D721Med (cell line): ENCODE measurements at regions not wholly inside any gene's neighbourhood (a gene's known extent, or its start where the extent isn't known, plus 50 kb on each side); places are given as distances from the start of the nearest gene placed in this dataset.

ENCODE experiments used
- DNase-seq: peaks from one replicate; pipeline ENCODE4 v3.0.0; 2011; ENCODE audit warnings: low spot score; ENCODE audit not compliant: insufficient read length
- FAIRE-seq: peaks from 2 replicates; lab custom pipeline; 2011; peaks lifted over from hg19 to GRCh38; lab: Jason Lieb, UNC
- TF ChIP-seq, protein P1 (sequence below): IDR thresholded peaks from 2 replicates; pipeline ENCODE4 v1.5.1; 2012; ENCODE audit warnings: mild to moderate bottlenecking, control low read depth; ENCODE audit not compliant: insufficient read depth; ENCODE audit errors: missing control alignments

GRCh38 chr11:92399705-92400104, 175.1 kb downstream of the FAT3 start:
- FAIRE-seq (no peak), DNase-seq (no peak)

GRCh38 chr11:92401520-92401919, 176.9 kb downstream of the FAT3 start:
- DNase-seq (no peak), FAIRE-seq (no peak)
- TF ChIP-seq, protein P1, sequence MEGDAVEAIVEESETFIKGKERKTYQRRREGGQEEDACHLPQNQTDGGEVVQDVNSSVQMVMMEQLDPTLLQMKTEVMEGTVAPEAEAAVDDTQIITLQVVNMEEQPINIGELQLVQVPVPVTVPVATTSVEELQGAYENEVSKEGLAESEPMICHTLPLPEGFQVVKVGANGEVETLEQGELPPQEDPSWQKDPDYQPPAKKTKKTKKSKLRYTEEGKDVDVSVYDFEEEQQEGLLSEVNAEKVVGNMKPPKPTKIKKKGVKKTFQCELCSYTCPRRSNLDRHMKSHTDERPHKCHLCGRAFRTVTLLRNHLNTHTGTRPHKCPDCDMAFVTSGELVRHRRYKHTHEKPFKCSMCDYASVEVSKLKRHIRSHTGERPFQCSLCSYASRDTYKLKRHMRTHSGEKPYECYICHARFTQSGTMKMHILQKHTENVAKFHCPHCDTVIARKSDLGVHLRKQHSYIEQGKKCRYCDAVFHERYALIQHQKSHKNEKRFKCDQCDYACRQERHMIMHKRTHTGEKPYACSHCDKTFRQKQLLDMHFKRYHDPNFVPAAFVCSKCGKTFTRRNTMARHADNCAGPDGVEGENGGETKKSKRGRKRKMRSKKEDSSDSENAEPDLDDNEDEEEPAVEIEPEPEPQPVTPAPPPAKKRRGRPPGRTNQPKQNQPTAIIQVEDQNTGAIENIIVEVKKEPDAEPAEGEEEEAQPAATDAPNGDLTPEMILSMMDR, result no peak

More at GRCh38 chr11:92399705-92400104, 175.1 kb downstream of the FAT3 start:
- TF ChIP-seq, protein P1, result peak; percentile 21

DNA sequence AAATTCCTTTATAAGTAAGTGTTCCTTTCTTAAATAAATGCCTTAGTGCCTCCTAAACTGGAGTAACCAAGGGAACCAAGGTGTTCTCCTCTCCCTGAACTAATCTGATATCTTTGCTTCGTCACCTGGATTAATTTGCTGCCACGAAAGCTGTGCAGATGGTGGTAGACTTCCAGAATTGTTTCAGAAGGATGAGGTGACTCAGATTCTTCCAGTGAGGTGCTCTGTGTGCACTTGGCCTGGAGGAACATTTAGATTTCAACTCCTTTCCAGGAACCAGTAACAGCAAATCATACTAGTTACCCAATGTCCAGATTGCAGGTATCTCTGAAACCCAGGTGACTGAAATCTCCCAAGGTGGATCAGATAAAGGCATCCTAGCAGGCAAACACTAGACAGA, 181.9 kb downstream of the FAT3 start:
- no peak for DNase-seq
- FAIRE-seq, result no peak
- TF ChIP-seq, protein P1, result no peak

DNA sequence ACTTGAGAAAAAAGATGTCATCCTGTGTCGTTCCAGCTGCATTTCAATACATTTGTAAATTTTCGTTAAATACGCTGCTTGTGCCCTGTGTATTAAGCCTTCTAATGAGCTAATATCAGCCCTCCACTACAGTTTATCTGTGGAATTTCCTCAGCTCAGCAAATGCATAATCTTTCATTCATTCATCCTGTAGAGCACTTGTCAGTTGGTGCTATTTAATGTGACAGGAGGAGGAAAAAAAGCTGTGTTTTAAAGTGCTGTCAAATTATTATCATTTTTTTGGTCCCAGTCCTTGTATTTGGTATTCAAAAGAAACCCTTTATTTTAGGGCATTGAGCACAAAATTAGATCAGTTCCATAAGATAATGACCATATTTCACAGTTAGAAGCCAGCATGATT, 184.7 kb downstream of the FAT3 start:
- TF ChIP-seq, protein P1, result no peak
- DNase-seq (no peak), FAIRE-seq (peak; percentile 11)

DNA sequence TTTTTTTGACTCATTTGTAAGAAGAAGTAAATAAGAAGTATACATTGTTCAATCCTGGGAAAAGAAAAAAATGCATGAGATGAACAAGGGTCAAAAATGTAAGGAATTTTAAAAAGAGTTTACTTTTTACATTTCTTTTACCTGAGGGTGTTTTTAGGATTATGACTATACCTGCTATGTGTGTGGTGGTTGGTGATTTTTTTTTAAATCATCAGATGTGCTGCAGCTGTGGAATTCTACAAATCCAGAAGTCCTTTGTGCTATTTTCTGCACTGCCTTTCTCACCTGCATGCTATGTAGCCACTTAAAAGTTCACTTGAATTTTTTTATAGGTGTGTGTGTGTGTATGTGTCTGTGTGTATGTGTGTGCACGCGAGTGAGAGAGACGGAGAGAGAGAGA, 185.3 kb downstream of the FAT3 start:
- FAIRE-seq (no peak), DNase-seq (no peak)
- TF ChIP-seq, protein P1, result no peak

DNA sequence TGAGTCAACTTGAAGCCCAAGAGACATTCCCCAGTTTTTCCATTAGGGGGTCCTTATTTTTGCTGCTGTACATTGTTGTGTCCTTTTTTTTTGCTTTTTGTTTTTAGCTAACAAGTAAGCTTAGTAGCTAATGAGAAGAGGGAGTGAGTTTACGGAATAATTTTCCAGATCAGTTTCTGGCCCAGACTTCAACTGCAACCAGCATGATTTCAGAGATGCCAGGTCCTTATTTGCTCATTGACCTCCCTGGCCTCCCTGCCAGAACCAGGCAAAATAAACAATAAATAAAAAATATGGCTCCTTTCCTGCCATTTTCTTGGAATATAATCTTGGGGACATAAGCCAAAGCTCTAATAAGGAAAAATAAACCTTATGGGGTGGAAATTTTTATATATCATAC, 185.9 kb downstream of the FAT3 start:
- FAIRE-seq, result no peak
- TF ChIP-seq, protein P1, result no peak

GRCh38 chr11:92411431-92411830, 186.8 kb downstream of the FAT3 start:
- no peak for FAIRE-seq
- no peak for DNase-seq
- TF ChIP-seq, protein P1, result no peak

More for the DNA sequence above, 185.9 kb downstream of the FAT3 start:
- DNase-seq, result no peak
